ENCODE measurements at regions not wholly inside any gene's neighbourhood (a gene's known extent, or its start where the extent isn't known, plus 50 kb on each side); places are given as distances from the start of the nearest gene placed in this dataset.
"Not testable (repeated sequence)": the region's sequence is repeated elsewhere in the genome, so short reads cannot be mapped to it uniquely, and the experiment has no call there.

GRCh38 chr4:105058177-105058812 lies 88.4 kb upstream of the TET2 start:
- Mint-ChIP-seq H3K4me3 (no peak overlapping the region), H3K4me1 (peaks cover 32% of the 10 kb centered on the region), H3K27me3 (peaks cover 4% of the 10 kb centered on the region), H3K36me3 (peaks cover 1% of the 10 kb centered on the region), H3K27ac (no peak overlapping the region), H3K9me3 (ENCODE audit: low read depth) (no peaks in the 10 kb centered on the region)
- DNase-seq (no peak), ATAC-seq (no peak)
- CTCF ChIA-PET = no interaction called here

- Mint-ChIP-seq H3K27me3 (peaks cover 11% of the 10 kb centered on the region), H3K27ac (no peak overlapping the region), H3K9me3 (ENCODE audit: low read depth) (no peaks in the 10 kb centered on the region), H3K4me1 (peaks cover 32% of the 10 kb centered on the region), H3K36me3 (peaks cover 1% of the 10 kb centered on the region), H3K4me3 (no peak overlapping the region)
- CTCF ChIA-PET = no interaction called here
- ATAC-seq = no peak
- DNase-seq = no peak
Observed at GRCh38 chr4:105059337-105059736, 87.3 kb upstream of the TET2 start.

- H3K9me3 Mint-ChIP-seq (ENCODE audit: low read depth) = no peaks in the 10 kb centered on the region
- H3K27ac Mint-ChIP-seq = peak overlapping the region; percentile 93
- peak; percentile 65 for DNase-seq
- H3K27me3 Mint-ChIP-seq = peaks cover 11% of the 10 kb centered on the region
- peak overlapping the region; percentile 21 for H3K4me3 Mint-ChIP-seq
- H3K4me1 Mint-ChIP-seq = peaks cover 32% of the 10 kb centered on the region
- peak; percentile 89 for ATAC-seq
- CTCF ChIA-PET = no interaction called here
- H3K36me3 Mint-ChIP-seq = peaks cover 1% of the 10 kb centered on the region
Observed at GRCh38 chr4:105060628-105061027, 86.0 kb upstream of the TET2 start.

- Mint-ChIP-seq H3K27me3 (peaks cover 11% of the 10 kb centered on the region), H3K36me3 (peaks cover 1% of the 10 kb centered on the region), H3K9me3 (ENCODE audit: low read depth) (no peaks in the 10 kb centered on the region), H3K4me3 (peak overlapping the region; percentile 53), H3K4me1 (peaks cover 32% of the 10 kb centered on the region), H3K27ac (peak overlapping the region; percentile 93)
- CTCF ChIA-PET = no interaction called here
- DNase-seq (peak; percentile 66), ATAC-seq (peak; percentile 73)
Observed at GRCh38 chr4:105061136-105061696, 85.5 kb upstream of the TET2 start.

GRCh38 chr4:105061731-105062130 lies 84.9 kb upstream of the TET2 start:
- Mint-ChIP-seq H3K9me3 (ENCODE audit: low read depth) (no peaks in the 10 kb centered on the region), H3K27ac (no peak overlapping the region), H3K36me3 (peaks cover 1% of the 10 kb centered on the region), H3K4me1 (peaks cover 32% of the 10 kb centered on the region), H3K27me3 (peaks cover 12% of the 10 kb centered on the region), H3K4me3 (no peak overlapping the region)
- no peak for DNase-seq
- CTCF ChIA-PET = interaction anchor here (0.7 kb wide), 1 partner anchor 56 kb away, joined by 3 read pairs; no protein-coding TSS in a partner anchor
- no peak for ATAC-seq

- no peak overlapping the region for H3K4me3 Mint-ChIP-seq
- CTCF ChIA-PET = no interaction called here
- DNase-seq (no peak), ATAC-seq (no peak)
- H3K9me3 Mint-ChIP-seq (ENCODE audit: low read depth) = no peaks in the 10 kb centered on the region
- H3K27me3 Mint-ChIP-seq = peaks cover 25% of the 10 kb centered on the region
- H3K36me3 Mint-ChIP-seq = no peaks in the 10 kb centered on the region
- H3K4me1 Mint-ChIP-seq = peaks cover 5% of the 10 kb centered on the region
- no peak overlapping the region for H3K27ac Mint-ChIP-seq
Observed at GRCh38 chr4:105066401-105066800, 80.3 kb upstream of the TET2 start.

- Mint-ChIP-seq H3K27me3 (peaks cover 25% of the 10 kb centered on the region), H3K27ac (no peak overlapping the region), H3K4me1 (no peaks in the 10 kb centered on the region), H3K9me3 (ENCODE audit: low read depth) (no peaks in the 10 kb centered on the region), H3K4me3 (no peak overlapping the region), H3K36me3 (no peaks in the 10 kb centered on the region)
- ATAC-seq (no peak), DNase-seq (no peak)
- CTCF ChIA-PET = no interaction called here
Observed at GRCh38 chr4:105067431-105067830, 79.2 kb upstream of the TET2 start.

GRCh38 chr4:105067946-105068345 lies 78.7 kb upstream of the TET2 start:
- CTCF ChIA-PET = no interaction called here
- no peaks in the 10 kb centered on the region for H3K4me1 Mint-ChIP-seq

GRCh38 chr4:105068516-105068915 lies 78.2 kb upstream of the TET2 start:
- ATAC-seq = no peak
- Mint-ChIP-seq H3K27ac (no peak overlapping the region), H3K4me3 (no peak overlapping the region), H3K4me1 (no peaks in the 10 kb centered on the region), H3K36me3 (no peaks in the 10 kb centered on the region), H3K9me3 (ENCODE audit: low read depth) (no peaks in the 10 kb centered on the region), H3K27me3 (peaks cover 18% of the 10 kb centered on the region)
- CTCF ChIA-PET = no interaction called here
- DNase-seq = no peak

More at GRCh38 chr4:105067946-105068345, 78.7 kb upstream of the TET2 start:
- no peak for ATAC-seq
- Mint-ChIP-seq H3K9me3 (ENCODE audit: low read depth) (no peaks in the 10 kb centered on the region), H3K27me3 (peaks cover 24% of the 10 kb centered on the region), H3K36me3 (no peaks in the 10 kb centered on the region), H3K4me3 (no peak overlapping the region), H3K27ac (no peak overlapping the region)
- DNase-seq = no peak

GRCh38 chr4:105072095-105072494 lies 74.6 kb upstream of the TET2 start:
- H3K27ac Mint-ChIP-seq; H3K4me1 Mint-ChIP-seq; DNase-seq; H3K9me3 Mint-ChIP-seq (ENCODE audit: low read depth); ATAC-seq; H3K4me3 Mint-ChIP-seq; H3K36me3 Mint-ChIP-seq; CTCF ChIA-PET: not testable (repeated sequence)
- H3K27me3 Mint-ChIP-seq = peaks cover 10% of the 10 kb centered on the region

GRCh38 chr4:105074097-105074496 lies 72.6 kb upstream of the TET2 start:
- Mint-ChIP-seq H3K4me3 (no peak overlapping the region), H3K4me1 (no peaks in the 10 kb centered on the region), H3K27me3 (peaks cover 10% of the 10 kb centered on the region), H3K9me3 (ENCODE audit: low read depth) (no peaks in the 10 kb centered on the region), H3K36me3 (no peaks in the 10 kb centered on the region), H3K27ac (no peak overlapping the region)
- DNase-seq = no peak
- ATAC-seq = no peak
- CTCF ChIA-PET = no interaction called here

- no peak for DNase-seq
Observed at GRCh38 chr4:105075045-105075444, 71.6 kb upstream of the TET2 start.

GRCh38 chr4:105088110-105088879 lies 58.4 kb upstream of the TET2 start:
- no peaks in the 10 kb centered on the region for H3K4me1 Mint-ChIP-seq
- no peak for DNase-seq
- H3K36me3 Mint-ChIP-seq = no peaks in the 10 kb centered on the region
- H3K27me3 Mint-ChIP-seq = peaks cover 2% of the 10 kb centered on the region
- no peak overlapping the region for H3K4me3 Mint-ChIP-seq
- H3K9me3 Mint-ChIP-seq (ENCODE audit: low read depth) = peaks cover 8% of the 10 kb centered on the region
- CTCF ChIA-PET = no interaction called here
- no peak for ATAC-seq
- no peak overlapping the region for H3K27ac Mint-ChIP-seq

More at GRCh38 chr4:105075045-105075444, 71.6 kb upstream of the TET2 start:
- Mint-ChIP-seq H3K27ac (no peak overlapping the region), H3K27me3 (peaks cover 3% of the 10 kb centered on the region), H3K4me1 (no peaks in the 10 kb centered on the region), H3K4me3 (no peak overlapping the region), H3K9me3 (ENCODE audit: low read depth) (peaks cover 2% of the 10 kb centered on the region), H3K36me3 (no peaks in the 10 kb centered on the region)
- ATAC-seq = no peak
- CTCF ChIA-PET = no interaction called here

- no peak for ATAC-seq
- H3K9me3 Mint-ChIP-seq (ENCODE audit: low read depth) = peaks cover 10% of the 10 kb centered on the region
- CTCF ChIA-PET = no interaction called here
- DNase-seq = no peak
- H3K27me3 Mint-ChIP-seq = no peaks in the 10 kb centered on the region
- H3K36me3 Mint-ChIP-seq = no peaks in the 10 kb centered on the region
- no peaks in the 10 kb centered on the region for H3K4me1 Mint-ChIP-seq
- no peak overlapping the region for H3K4me3 Mint-ChIP-seq
- no peak overlapping the region for H3K27ac Mint-ChIP-seq
Observed at GRCh38 chr4:105092356-105092755, 54.3 kb upstream of the TET2 start.
